ENCODE measurements at regions not wholly inside any gene's neighbourhood (a gene's known extent, or its start where the extent isn't known, plus 50 kb on each side); places are given as distances from the start of the nearest gene placed in this dataset.

- no peak for TF ChIP-seq CTCF (conservative IDR thresholded peaks at IDR 0.05; ENCODE audit: low read depth, low read length)
- no peak for DNase-seq (ENCODE audit: low read depth)
These were observed 134.2 kb downstream of the RWDD3 start for GRCh38 chr1:95368178-95368577.

GRCh38 chr1:95369985-95370690 is 136.1 kb downstream of the RWDD3 start:
- TF ChIP-seq CTCF (conservative IDR thresholded peaks at IDR 0.05; ENCODE audit: low read depth, low read length): no peak
- no peak for DNase-seq (ENCODE audit: low read depth)
- H3K4me3 ChIP-seq (ENCODE audit: low read length): no peak overlapping the region

More at GRCh38 chr1:95368178-95368577, 134.2 kb downstream of the RWDD3 start:
- no peak overlapping the region for H3K4me3 ChIP-seq (ENCODE audit: low read length)

GRCh38 chr1:95370691-95371562 is 136.9 kb downstream of the RWDD3 start:
- TF ChIP-seq CTCF (conservative IDR thresholded peaks at IDR 0.05; ENCODE audit: low read depth, low read length): no peak
- no peak for DNase-seq (ENCODE audit: low read depth)
- H3K4me3 ChIP-seq (ENCODE audit: low read length): no peak overlapping the region

- no peak for DNase-seq (ENCODE audit: low read depth)
- no peak for TF ChIP-seq CTCF (conservative IDR thresholded peaks at IDR 0.05; ENCODE audit: low read depth, low read length)
- H3K4me3 ChIP-seq (ENCODE audit: low read length): no peak overlapping the region
These were observed 137.8 kb downstream of the RWDD3 start for GRCh38 chr1:95371666-95372282.

- TF ChIP-seq CTCF (conservative IDR thresholded peaks at IDR 0.05; ENCODE audit: low read depth, low read length): no peak
- DNase-seq (ENCODE audit: low read depth): no peak
- H3K4me3 ChIP-seq (ENCODE audit: low read length): no peak overlapping the region
These were observed 141.2 kb downstream of the RWDD3 start for GRCh38 chr1:95375174-95375573.

- no peak for DNase-seq (ENCODE audit: low read depth)
- TF ChIP-seq CTCF (conservative IDR thresholded peaks at IDR 0.05; ENCODE audit: low read depth, low read length): no peak
- H3K4me3 ChIP-seq (ENCODE audit: low read length): no peak overlapping the region
These were observed 146.9 kb downstream of the RWDD3 start for GRCh38 chr1:95380909-95381308.
